PFSK-1 (cell line): ENCODE measurements at regions not wholly inside any gene's neighbourhood (a gene's known extent, or its start where the extent isn't known, plus 50 kb on each side); places are given as distances from the start of the nearest gene placed in this dataset.

Source experiments
- FOXP2 ChIP-seq: optimal IDR thresholded peaks from 2 replicates; pipeline ENCODE3; 2011; ENCODE audit warnings: borderline replicate concordance, control low read depth, inconsistent platforms; ENCODE audit not compliant: insufficient read depth; ENCODE audit errors: extremely low read length, extremely low read depth
- POLR2AphosphoS5 ChIP-seq: IDR thresholded peaks from 2 replicates; pipeline ENCODE4 v1.6.1; 2012; ENCODE audit warnings: low read depth, mild to moderate bottlenecking, control low read depth, low read length, moderate library complexity
- SIN3A ChIP-seq: IDR thresholded peaks from 2 replicates; pipeline ENCODE4 v1.6.1; 2012; ENCODE audit warnings: mild to moderate bottlenecking, low read length, moderate library complexity, borderline replicate concordance; ENCODE audit not compliant: insufficient read depth
- TAF1 ChIP-seq: IDR thresholded peaks from 2 replicates; pipeline ENCODE4 v1.6.1; 2012; ENCODE audit warnings: low read length, control low read depth, borderline replicate concordance; ENCODE audit not compliant: insufficient read depth
- TF ChIP-seq, protein P1 (sequence below), 2 experiments: IDR thresholded peaks; 2 replicates each; pipeline versions ENCODE4 v1.6.1 to v1.8.0; 2011 to 2012; ENCODE audit warnings: low read depth in 2 of 2, low read length in 2 of 2, control low read depth in 1 of 2, inconsistent platforms in 1 of 2, mild to moderate bottlenecking in 1 of 2, moderate library complexity in 1 of 2; ENCODE audit not compliant: insufficient read depth in 1 of 2

GRCh38 chr13:50697746-50698539, 145.5 kb downstream of the DLEU7 start:
- TF ChIP-seq FOXP2: no peak
- no peak for TF ChIP-seq TAF1
- no peak for TF ChIP-seq POLR2AphosphoS5
- TF ChIP-seq, protein P1, sequence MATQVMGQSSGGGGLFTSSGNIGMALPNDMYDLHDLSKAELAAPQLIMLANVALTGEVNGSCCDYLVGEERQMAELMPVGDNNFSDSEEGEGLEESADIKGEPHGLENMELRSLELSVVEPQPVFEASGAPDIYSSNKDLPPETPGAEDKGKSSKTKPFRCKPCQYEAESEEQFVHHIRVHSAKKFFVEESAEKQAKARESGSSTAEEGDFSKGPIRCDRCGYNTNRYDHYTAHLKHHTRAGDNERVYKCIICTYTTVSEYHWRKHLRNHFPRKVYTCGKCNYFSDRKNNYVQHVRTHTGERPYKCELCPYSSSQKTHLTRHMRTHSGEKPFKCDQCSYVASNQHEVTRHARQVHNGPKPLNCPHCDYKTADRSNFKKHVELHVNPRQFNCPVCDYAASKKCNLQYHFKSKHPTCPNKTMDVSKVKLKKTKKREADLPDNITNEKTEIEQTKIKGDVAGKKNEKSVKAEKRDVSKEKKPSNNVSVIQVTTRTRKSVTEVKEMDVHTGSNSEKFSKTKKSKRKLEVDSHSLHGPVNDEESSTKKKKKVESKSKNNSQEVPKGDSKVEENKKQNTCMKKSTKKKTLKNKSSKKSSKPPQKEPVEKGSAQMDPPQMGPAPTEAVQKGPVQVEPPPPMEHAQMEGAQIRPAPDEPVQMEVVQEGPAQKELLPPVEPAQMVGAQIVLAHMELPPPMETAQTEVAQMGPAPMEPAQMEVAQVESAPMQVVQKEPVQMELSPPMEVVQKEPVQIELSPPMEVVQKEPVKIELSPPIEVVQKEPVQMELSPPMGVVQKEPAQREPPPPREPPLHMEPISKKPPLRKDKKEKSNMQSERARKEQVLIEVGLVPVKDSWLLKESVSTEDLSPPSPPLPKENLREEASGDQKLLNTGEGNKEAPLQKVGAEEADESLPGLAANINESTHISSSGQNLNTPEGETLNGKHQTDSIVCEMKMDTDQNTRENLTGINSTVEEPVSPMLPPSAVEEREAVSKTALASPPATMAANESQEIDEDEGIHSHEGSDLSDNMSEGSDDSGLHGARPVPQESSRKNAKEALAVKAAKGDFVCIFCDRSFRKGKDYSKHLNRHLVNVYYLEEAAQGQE (IDR thresholded peaks at IDR 0.05; ENCODE audit: insufficient read depth in 1 of 2, low read depth in 2 of 2, low read length in 2 of 2): no peak
- TF ChIP-seq SIN3A: no peak

- TF ChIP-seq FOXP2: no peak
- no peak for TF ChIP-seq TAF1
- TF ChIP-seq POLR2AphosphoS5: no peak
- TF ChIP-seq, protein P1 (IDR thresholded peaks at IDR 0.05; ENCODE audit: insufficient read depth in 1 of 2, low read depth in 2 of 2, low read length in 2 of 2): no peak
- TF ChIP-seq SIN3A: no peak
Measured at GRCh38 chr13:50699874-50700663, 143.4 kb downstream of the DLEU7 start.

- TF ChIP-seq, protein P1 (IDR thresholded peaks at IDR 0.05; ENCODE audit: insufficient read depth in 1 of 2, low read depth in 2 of 2, low read length in 2 of 2): no peak
- TF ChIP-seq POLR2AphosphoS5 (no peak), TAF1 (no peak)
Measured at GRCh38 chr13:50700664-50701305, 142.7 kb downstream of the DLEU7 start.

- TF ChIP-seq TAF1: no peak
- TF ChIP-seq POLR2AphosphoS5: no peak
Measured at GRCh38 chr13:50701469-50701868, 142.0 kb downstream of the DLEU7 start.

GRCh38 chr13:50706505-50706904, 137.0 kb downstream of the DLEU7 start:
- no peak for TF ChIP-seq POLR2AphosphoS5
- TF ChIP-seq FOXP2: no peak
- no peak for TF ChIP-seq TAF1
- TF ChIP-seq, protein P1 (IDR thresholded peaks at IDR 0.05; ENCODE audit: insufficient read depth in 1 of 2, low read depth in 2 of 2, low read length in 2 of 2): no peak
- no peak for TF ChIP-seq SIN3A
